ENCODE measurements at regions not wholly inside any gene's neighbourhood (a gene's known extent, or its start where the extent isn't known, plus 50 kb on each side); places are given as distances from the start of the nearest gene placed in this dataset.

GRCh38 chr14:71741241-71741640 lies 191.0 kb upstream of the RGS6 start:
- Histone ChIP-seq H3K4me2 (ENCODE audit: insufficient read depth, insufficient read length, low read length) (no peak overlapping the region), H4K20me1 (ENCODE audit: control insufficient read depth, insufficient read depth, insufficient read length) (no peaks in the 10 kb centered on the region), H3K79me2 (ENCODE audit: insufficient read depth, low read length) (no peaks in the 10 kb centered on the region), H2AK5ac (ENCODE audit: insufficient read length, low read length) (no peak overlapping the region), H4K5ac (ENCODE audit: insufficient read length, low read depth, low read length) (no peak overlapping the region), H3K23ac (ENCODE audit: insufficient read length, low read depth, low read length) (no peak overlapping the region), H3T11ph (ENCODE audit: low read length) (no peak overlapping the region), H3K27ac (ENCODE audit: insufficient read length, low read depth, low read length) (no peak overlapping the region), H2AFZ (ENCODE audit: low read length) (no peak overlapping the region), H3K14ac (ENCODE audit: insufficient read depth, low read length) (no peak overlapping the region), H3K27me3 (ENCODE audit: insufficient read depth, low read length) (no peaks in the 10 kb centered on the region), H3K4me1 (ENCODE audit: insufficient read depth, low read length) (no peaks in the 10 kb centered on the region), H3K23me2 (ENCODE audit: insufficient read length, low read depth, low read length, poor library complexity, severe bottlenecking) (no peaks in the 10 kb centered on the region), H2BK5ac (ENCODE audit: insufficient read length, low read length) (no peak overlapping the region), H2BK12ac (ENCODE audit: insufficient read length, low read depth, low read length) (no peak overlapping the region), H3K56ac (ENCODE audit: insufficient read length, low read depth, low read length) (no peak overlapping the region), H2BK20ac (ENCODE audit: low read depth, low read length, poor library complexity, severe bottlenecking) (no peak overlapping the region), H2BK15ac (ENCODE audit: low read depth, low read length) (no peak overlapping the region), H3K18ac (ENCODE audit: insufficient read length, low read depth, low read length) (no peak overlapping the region), H3K4ac (ENCODE audit: low read depth, low read length) (no peak overlapping the region), H4K8ac (replicated peaks; ENCODE audit: insufficient read length, low read depth, low read length) (no peak overlapping the region), H3K9me3 (ENCODE audit: control insufficient read depth, low read depth, low read length) (no peaks in the 10 kb centered on the region), H4K91ac (ENCODE audit: insufficient read length, low read depth, low read length) (no peak overlapping the region), H2BK120ac (ENCODE audit: low read depth, low read length, poor library complexity, severe bottlenecking) (no peak overlapping the region), H3K79me1 (ENCODE audit: insufficient read depth, low read depth, low read length, poor library complexity, severe bottlenecking) (no peaks in the 10 kb centered on the region), H3K9ac (ENCODE audit: extremely low read depth, insufficient read length, low read length) (no peak overlapping the region)
- Mint-ChIP-seq H3K27me3 (ENCODE audit: low read depth) (no peaks in the 10 kb centered on the region; the same call in none of the 2 replicates), H3K9me3 (peaks cover 0 to under 1% of the 10 kb centered on the region in 2 experiments; a peak in 1 of 5 replicates), H3K4me1 (peaks cover 5% of the 10 kb centered on the region in 2 experiments; a peak in 3 of 4 replicates), H3K27ac (no peak overlapping the region), H3K4me3 (no peak overlapping the region), H3K36me3 (ENCODE audit: insufficient read depth in 1 of 3, low read depth in 3 of 3) (peaks cover 1 to 29% (median 10%) of the 10 kb centered on the region in 3 experiments; a peak in 6 of 7 replicates)
- no CpG with 5 or more reads among the region's 5 CpGs for WGBS (ENCODE audit: extremely low coverage, insufficient read length, low lambda C conversion rate)
- TF ChIP-seq CTCF (conservative IDR thresholded peaks at IDR 0.05), result no peak
- DNase-seq, result no peak
